ENCODE measurements at regions not wholly inside any gene's neighbourhood (a gene's known extent, or its start where the extent isn't known, plus 50 kb on each side); places are given as distances from the start of the nearest gene placed in this dataset.

GRCh38 chr9:75500479-75500878 lies 390.0 kb upstream of the PCSK5 start:
- no peak for TF ChIP-seq POLR2A (IDR thresholded peaks at IDR 0.05; ENCODE audit: low read depth, low read length)
- TF ChIP-seq TAF1 (IDR thresholded peaks at IDR 0.05; ENCODE audit: borderline replicate concordance, low read depth, low read length): no peak

Data from GM12892 (cell line).